ENCODE measurements at regions not wholly inside any gene's neighbourhood (a gene's known extent, or its start where the extent isn't known, plus 50 kb on each side); places are given as distances from the start of the nearest gene placed in this dataset.

- TF ChIP-seq ARID5B (CRISPR knock-in tag; IDR thresholded peaks at IDR 0.05) (peak; percentile 100), ZEB1 (IDR thresholded peaks at IDR 0.05; ENCODE audit: insufficient replicate concordance, low read depth) (peak; percentile 53), TP53 (CRISPR knock-in tag; conservative IDR thresholded peaks at IDR 0.05) (peak; percentile 65), ZNF724P (CRISPR knock-in tag; IDR thresholded peaks at IDR 0.05; ENCODE audit: borderline replicate concordance) (peak; percentile 58; the same call in 1 of the 2 replicates), CREB1 (IDR thresholded peaks at IDR 0.05) (no peak), CREB1 (CRISPR knock-in tag; IDR thresholded peaks at IDR 0.05) (peak; percentile 91), ZIK1 (CRISPR knock-in tag; IDR thresholded peaks at IDR 0.05; ENCODE audit: borderline replicate concordance, low read depth) (no peak), ZMAT3 (CRISPR knock-in tag; conservative IDR thresholded peaks at IDR 0.05) (peak; percentile 81), ZNF441 (CRISPR knock-in tag; IDR thresholded peaks at IDR 0.05; ENCODE audit: borderline replicate concordance) (no peak), ZNF136 (CRISPR knock-in tag; IDR thresholded peaks at IDR 0.05; ENCODE audit: low read depth) (no peak), ATF6 (CRISPR knock-in tag; conservative IDR thresholded peaks at IDR 0.05) (0 out of 2 replicates have a peak, but pooled peaks have one; percentile 71), FOXA1 (IDR thresholded peaks at IDR 0.05) (no peak), FOXA1 (CRISPR knock-in tag; IDR thresholded peaks at IDR 0.05) (peak; percentile 91), FIP1L1 (IDR thresholded peaks at IDR 0.05; ENCODE audit: borderline replicate concordance, insufficient read depth, low read depth, low read length) (no peak), ZNF234 (CRISPR knock-in tag; conservative IDR thresholded peaks at IDR 0.05) (no peak), TBL1XR1 (IDR thresholded peaks at IDR 0.05; ENCODE audit: borderline replicate concordance, low read length, partially characterized antibody) (peak; percentile 98), TBX3 (IDR thresholded peaks at IDR 0.05; ENCODE audit: borderline replicate concordance) (peak; percentile 78; the same call in 1 of the 2 replicates), SIX1 (CRISPR knock-in tag; IDR thresholded peaks at IDR 0.05; ENCODE audit: borderline replicate concordance) (peak; percentile 79; the same call in 1 of the 2 replicates), ZNF761 (CRISPR knock-in tag; conservative IDR thresholded peaks at IDR 0.05) (peak; percentile 66; the same call in 1 of the 2 replicates), ZNF264 (CRISPR knock-in tag; IDR thresholded peaks at IDR 0.05) (peak; percentile 96), BORCS8-MEF2B (CRISPR knock-in tag; IDR thresholded peaks at IDR 0.05) (peak; percentile 68), ZMYM2 (CRISPR knock-in tag; IDR thresholded peaks at IDR 0.05) (peak; percentile 98), ZNF550 (CRISPR knock-in tag; IDR thresholded peaks at IDR 0.05; ENCODE audit: borderline replicate concordance) (no peak), ZSCAN30 (CRISPR knock-in tag; IDR thresholded peaks at IDR 0.05) (no peak), MED1 (CRISPR knock-in tag; IDR thresholded peaks at IDR 0.05) (peak; percentile 99), BRD4 (CRISPR knock-in tag; IDR thresholded peaks at IDR 0.05) (0 out of 2 replicates have a peak, but pooled peaks have one; percentile 50)
Measured at GRCh38 chr6:167733740-167734661, 92.7 kb upstream of the AFDN start (continued).
